Neural progenitor cell (in vitro differentiated cells): ENCODE measurements at regions not wholly inside any gene's neighbourhood (a gene's known extent, or its start where the extent isn't known, plus 50 kb on each side); places are given as distances from the start of the nearest gene placed in this dataset.
"Not testable (repeated sequence)": the region's sequence is repeated elsewhere in the genome, so short reads cannot be mapped to it uniquely, and the experiment has no call there.

ENCODE experiments used
- DNase-seq: peaks from one replicate; pipeline ENCODE4 v3.0.0-alpha.2; 2016; ENCODE audit warnings: low spot score
- H2AFZ ChIP-seq: fragments of 200-600 bp; sonication (generic); replicated peaks from 2 replicates; pipeline ENCODE4 v1.6.1; 2016; ENCODE audit warnings: antibody characterized with exemption
- H3F3A ChIP-seq: fragments of 200-600 bp; sonication (generic); 2 replicates; pipeline ENCODE4 v1.6.1; 2016; ENCODE audit warnings: antibody characterized with exemption, low read depth
- H3K27ac ChIP-seq: fragments of 200-600 bp; sonication (generic); 2 replicates; pipeline ENCODE4 v1.5.1; 2016; ENCODE audit warnings: mild to moderate bottlenecking
- H3K27me3 ChIP-seq: fragments of 200-600 bp; sonication (generic); 2 replicates; pipeline ENCODE4 v1.6.1; 2016; ENCODE audit warnings: mild to moderate bottlenecking, moderate library complexity
- H3K36me3 ChIP-seq: fragments of 200-600 bp; sonication (generic); 2 replicates; pipeline ENCODE4 v1.5.1; 2016
- H3K4me1 ChIP-seq: fragments of 200-600 bp; sonication (generic); 2 replicates; pipeline ENCODE4 v1.6.1; 2016; ENCODE audit warnings: mixed run types
- H3K4me2 ChIP-seq: fragments of 200-600 bp; sonication (generic); 2 replicates; pipeline ENCODE4 v1.6.1; 2016
- H3K4me3 ChIP-seq: fragments of 200-600 bp; sonication (generic); 2 replicates; pipeline ENCODE4 v1.5.1; 2016
- H3K79me2 ChIP-seq: fragments of 200-600 bp; sonication (generic); 2 replicates; pipeline ENCODE4 v1.6.1; 2016; ENCODE audit warnings: low read depth
- H3K9ac ChIP-seq: fragments of 200-600 bp; sonication (generic); 2 replicates; pipeline ENCODE4 v1.6.1; 2016
- H3K9me3 ChIP-seq: fragments of 200-600 bp; sonication (generic); 2 replicates; pipeline ENCODE4 v1.5.1; 2016; ENCODE audit warnings: low read depth
- H4K20me1 ChIP-seq: fragments of 200-600 bp; sonication (generic); 2 replicates; pipeline ENCODE4 v1.6.1; 2016; ENCODE audit warnings: low read depth
- H3K27ac Mint-ChIP-seq: 3 replicates; pipeline ENCODE4 v1.8.0; 2021; ENCODE audit warnings: mixed read lengths
- H3K27me3 Mint-ChIP-seq: 2 replicates; pipeline ENCODE4 v1.8.0; 2022; ENCODE audit warnings: low read depth, mild to moderate bottlenecking, inconsistent platforms, moderate library complexity, mixed read lengths; ENCODE audit not compliant: insufficient read depth
- H3K36me3 Mint-ChIP-seq: 3 replicates; pipeline ENCODE4 v1.8.0; 2021; ENCODE audit warnings: mixed read lengths
- H3K4me1 Mint-ChIP-seq: 3 replicates; pipeline ENCODE4 v1.8.0; 2021; ENCODE audit warnings: mixed read lengths
- H3K4me3 Mint-ChIP-seq: 3 replicates; pipeline ENCODE4 v1.8.0; 2021; ENCODE audit warnings: mild to moderate bottlenecking, moderate library complexity, mixed read lengths
- H3K9me3 Mint-ChIP-seq: 3 replicates; pipeline ENCODE4 v1.8.0; 2020; ENCODE audit warnings: mixed read lengths
- CTCF ChIP-seq: fragments of 200-600 bp; sonication (generic); IDR thresholded peaks from 2 replicates; pipeline ENCODE4 v1.5.1; 2017; ENCODE audit warnings: antibody characterized with exemption, mild to moderate bottlenecking
- EZH2 ChIP-seq: fragments of 200-600 bp; sonication (generic); IDR thresholded peaks from 2 replicates; pipeline ENCODE4 v1.6.1; 2017; ENCODE audit warnings: antibody characterized with exemption, mild to moderate bottlenecking, moderate library complexity
- EZH2phosphoT487 ChIP-seq: fragments of 200-600 bp; sonication (generic); IDR thresholded peaks from 2 replicates; pipeline ENCODE4 v1.6.1; 2017; ENCODE audit warnings: antibody characterized with exemption

GRCh38 chr5:18732556-18733479, 1098.6 kb downstream of the TAF11L14 start:
- no peak overlapping the region for H3K4me3 Mint-ChIP-seq
- peak overlapping the region; percentile 69 for H2AFZ ChIP-seq
- peaks cover 6% of the 10 kb centered on the region for H3K9me3 Mint-ChIP-seq
- H3K79me2 ChIP-seq, result no peaks in the 10 kb centered on the region
- DNase-seq, result no peak
- peaks cover 9% of the 10 kb centered on the region for H3K4me1 Mint-ChIP-seq
- H3K9me3 ChIP-seq, result no peaks in the 10 kb centered on the region
- H3K36me3 ChIP-seq, result no peaks in the 10 kb centered on the region
- H3K4me3 ChIP-seq, result no peak overlapping the region
- H3K36me3 Mint-ChIP-seq, result no peaks in the 10 kb centered on the region
- no peaks in the 10 kb centered on the region for H3K27me3 ChIP-seq
- no peaks in the 10 kb centered on the region for H4K20me1 ChIP-seq
- no peaks in the 10 kb centered on the region for H3K27me3 Mint-ChIP-seq
- peaks cover 7% of the 10 kb centered on the region for H3K4me1 ChIP-seq
- no peak overlapping the region for H3K9ac ChIP-seq
- H3K4me2 ChIP-seq, result no peak overlapping the region
- H3K27ac ChIP-seq, result no peak overlapping the region
- TF ChIP-seq EZH2phosphoT487 (no peak), EZH2 (no peak), CTCF (no peak)
- no peaks in the 10 kb centered on the region for H3F3A ChIP-seq
- no peak overlapping the region for H3K27ac Mint-ChIP-seq

- H3K27ac Mint-ChIP-seq, result no peak overlapping the region
- H3K27ac ChIP-seq, result no peak overlapping the region
Measured at GRCh38 chr5:18736051-18736398, 1101.8 kb downstream of the TAF11L14 start.

DNA sequence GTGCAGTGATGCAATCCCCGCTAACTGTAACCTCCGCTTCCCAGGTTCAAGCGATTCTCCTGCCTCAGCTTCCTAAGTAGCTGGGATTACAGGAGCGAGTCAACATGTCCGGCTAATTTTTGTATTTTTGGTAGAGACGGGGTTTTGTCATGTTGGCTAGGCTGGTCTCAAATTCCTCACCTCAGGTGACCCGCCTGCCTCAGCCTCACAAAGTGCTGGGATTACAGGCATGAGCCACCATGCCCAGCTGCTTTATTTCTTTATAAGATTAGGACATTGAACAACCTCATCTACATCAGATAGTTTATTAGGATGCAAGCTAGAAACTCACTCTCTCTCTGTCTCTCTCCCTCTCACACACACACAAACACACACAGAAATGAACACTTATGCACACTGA, 1102.5 kb downstream of the TAF11L14 start:
- H3K4me2 ChIP-seq, H3K27me3 Mint-ChIP-seq, H3K27ac ChIP-seq: not testable (repeated sequence)

More at GRCh38 chr5:18736051-18736398, 1101.8 kb downstream of the TAF11L14 start:
- Histone ChIP-seq H4K20me1 (no peaks in the 10 kb centered on the region), H3K36me3 (no peaks in the 10 kb centered on the region), H3K4me3 (no peak overlapping the region), H3K27me3 (no peaks in the 10 kb centered on the region), H3K4me2 (no peak overlapping the region), H3K9me3 (no peaks in the 10 kb centered on the region), H3K79me2 (no peaks in the 10 kb centered on the region), H3K4me1 (peaks cover 7% of the 10 kb centered on the region), H3F3A (no peaks in the 10 kb centered on the region), H3K9ac (no peak overlapping the region), H2AFZ (no peak overlapping the region)
- peaks cover 6% of the 10 kb centered on the region for H3K9me3 Mint-ChIP-seq
- no peak overlapping the region for H3K4me3 Mint-ChIP-seq
- TF ChIP-seq EZH2 (no peak), EZH2phosphoT487 (no peak), CTCF (no peak)
- H3K36me3 Mint-ChIP-seq, result no peaks in the 10 kb centered on the region
- DNase-seq, result no peak
- no peaks in the 10 kb centered on the region for H3K27me3 Mint-ChIP-seq
- H3K4me1 Mint-ChIP-seq, result peaks cover 9% of the 10 kb centered on the region

GRCh38 chr5:18740301-18740700, 1106.0 kb downstream of the TAF11L14 start:
- Histone ChIP-seq H2AFZ (no peak overlapping the region), H3K9me3 (no peaks in the 10 kb centered on the region), H4K20me1 (no peaks in the 10 kb centered on the region), H3K36me3 (no peaks in the 10 kb centered on the region), H3K4me3 (no peak overlapping the region), H3K9ac (no peak overlapping the region), H3K79me2 (no peaks in the 10 kb centered on the region), H3K4me2 (no peak overlapping the region), H3K27me3 (no peaks in the 10 kb centered on the region), H3K4me1 (peaks cover 7% of the 10 kb centered on the region), H3K27ac (no peak overlapping the region), H3F3A (no peaks in the 10 kb centered on the region)
- Mint-ChIP-seq H3K36me3 (no peaks in the 10 kb centered on the region), H3K27me3 (no peaks in the 10 kb centered on the region), H3K4me3 (no peak overlapping the region), H3K4me1 (peaks cover 9% of the 10 kb centered on the region), H3K27ac (no peak overlapping the region), H3K9me3 (peaks cover 2% of the 10 kb centered on the region)
- TF ChIP-seq CTCF (no peak), EZH2 (no peak), EZH2phosphoT487 (no peak)
- DNase-seq, result no peak

More for the DNA sequence above, 1102.5 kb downstream of the TAF11L14 start:
- H3K4me3 ChIP-seq, H3F3A ChIP-seq, H3K9me3 Mint-ChIP-seq, H3K9ac ChIP-seq, H3K36me3 Mint-ChIP-seq, DNase-seq, H3K4me3 Mint-ChIP-seq, H3K4me1 Mint-ChIP-seq, H3K27me3 ChIP-seq, H3K36me3 ChIP-seq, H4K20me1 ChIP-seq, H3K9me3 ChIP-seq, H3K79me2 ChIP-seq, H3K4me1 ChIP-seq: not testable (repeated sequence)
- peak overlapping the region; percentile 76 for H2AFZ ChIP-seq
- peak overlapping the region; percentile 1 for H3K27ac Mint-ChIP-seq
